Mesenchymal stem cell (in vitro differentiated cells and primary cell): ENCODE measurements at regions not wholly inside any gene's neighbourhood (a gene's known extent, or its start where the extent isn't known, plus 50 kb on each side); places are given as distances from the start of the nearest gene placed in this dataset.

Experiments
- DNase-seq: peaks from one replicate; pipeline ENCODE4 v3.0.0-alpha.2; 2013
- H2AFZ ChIP-seq: one replicate; pipeline ENCODE4 v1.6.1; 2013; ENCODE audit warnings: low read depth, mild to moderate bottlenecking, control low read depth, inconsistent platforms, low read length, moderate library complexity
- H2AK5ac ChIP-seq: 2 replicates; pipeline ENCODE4 v1.6.1; 2013; ENCODE audit warnings: low read length, moderate library complexity, mild to moderate bottlenecking, inconsistent platforms; ENCODE audit not compliant: severe bottlenecking
- H2BK120ac ChIP-seq: one replicate; pipeline ENCODE4 v1.6.1; 2013; ENCODE audit warnings: low read depth, mild to moderate bottlenecking, inconsistent platforms, low read length, moderate library complexity
- H2BK12ac ChIP-seq, 2 experiments: one replicate each; pipeline ENCODE4 v1.6.1; 2013; ENCODE audit warnings: inconsistent platforms in 2 of 2, low read length in 2 of 2, mild to moderate bottlenecking in 2 of 2, moderate library complexity in 2 of 2, control low read depth in 1 of 2
- H2BK15ac ChIP-seq: one replicate; pipeline ENCODE4 v1.6.1; 2013; ENCODE audit warnings: mild to moderate bottlenecking, low read depth, inconsistent platforms; ENCODE audit not compliant: poor library complexity, severe bottlenecking
- H2BK5ac ChIP-seq: 2 replicates; pipeline ENCODE4 v1.6.1; 2013; ENCODE audit warnings: low read depth, mild to moderate bottlenecking, low read length, control low read depth, inconsistent platforms; ENCODE audit not compliant: poor library complexity, severe bottlenecking
- H3K14ac ChIP-seq, 2 experiments: one replicate each; pipeline ENCODE4 v1.6.1; 2013; ENCODE audit warnings: inconsistent platforms in 2 of 2, low read length in 2 of 2, control low read depth in 1 of 2, mild to moderate bottlenecking in 1 of 2, moderate library complexity in 1 of 2
- H3K18ac ChIP-seq, 2 experiments: one replicate each; pipeline ENCODE4 v1.6.1; 2013; ENCODE audit warnings: inconsistent platforms in 2 of 2, low read length in 2 of 2, control low read depth in 1 of 2, low read depth in 1 of 2, mild to moderate bottlenecking in 1 of 2
- H3K23ac ChIP-seq, 2 experiments: one replicate each; pipeline ENCODE4 v1.6.1; 2013; ENCODE audit warnings: inconsistent platforms in 2 of 2, low read length in 2 of 2, mild to moderate bottlenecking in 2 of 2, moderate library complexity in 2 of 2, control low read depth in 1 of 2
- H3K27ac ChIP-seq: 2 replicates; pipeline ENCODE4 v1.5.1; 2013; ENCODE audit warnings: mild to moderate bottlenecking, moderate library complexity, low read length, control low read depth, inconsistent platforms; ENCODE audit not compliant: poor library complexity, severe bottlenecking
- H3K27me3 ChIP-seq, 2 experiments: 2 replicates each; pipeline versions ENCODE4 v1.6.1 to v1.7.0; 2013; ENCODE audit warnings: low read length in 2 of 2, mild to moderate bottlenecking in 2 of 2, moderate library complexity in 2 of 2, control low read depth in 1 of 2, inconsistent platforms in 1 of 2; ENCODE audit not compliant: control insufficient read depth in 1 of 2, insufficient read depth in 1 of 2
- H3K36me3 ChIP-seq, 2 experiments: 2 replicates each; pipeline versions ENCODE4 v1.6.1 to v1.7.0; 2013; ENCODE audit warnings: low read length in 2 of 2, control low read depth in 1 of 2, inconsistent platforms in 1 of 2, low read depth in 1 of 2, mild to moderate bottlenecking in 1 of 2; ENCODE audit not compliant: insufficient read depth in 2 of 2, control insufficient read depth in 1 of 2
- H3K4ac ChIP-seq, 2 experiments: one replicate each; pipeline ENCODE4 v1.6.1; 2013; ENCODE audit warnings: inconsistent platforms in 2 of 2, low read length in 2 of 2, mild to moderate bottlenecking in 2 of 2, moderate library complexity in 2 of 2, control low read depth in 1 of 2, low read depth in 1 of 2
- H3K4me1 ChIP-seq: 2 replicates; pipeline ENCODE4 v1.6.1; 2013; ENCODE audit warnings: low read depth, low read length, control low read depth; ENCODE audit not compliant: control insufficient read depth, insufficient read depth
- H3K4me2 ChIP-seq: 2 replicates; pipeline ENCODE4 v1.6.1; 2013; ENCODE audit warnings: low read length, mild to moderate bottlenecking, inconsistent platforms; ENCODE audit not compliant: poor library complexity, severe bottlenecking
- H3K4me3 ChIP-seq, 2 experiments: 2 replicates each; pipeline versions ENCODE4 v1.5.1 to v1.7.0; 2013; ENCODE audit warnings: low read length in 2 of 2, mild to moderate bottlenecking in 2 of 2, control low read depth in 1 of 2, low read depth in 1 of 2; ENCODE audit not compliant: insufficient read depth in 1 of 2
- H3K79me1 ChIP-seq: replicated peaks from 2 replicates; pipeline ENCODE4 v1.6.1; 2013; ENCODE audit warnings: mild to moderate bottlenecking, control low read depth, low read length, inconsistent platforms; ENCODE audit not compliant: poor library complexity, severe bottlenecking
- H3K9ac ChIP-seq: 2 replicates; pipeline ENCODE4 v1.7.0; 2013; ENCODE audit warnings: mild to moderate bottlenecking, low read length, moderate library complexity
- H3K9me3 ChIP-seq: 2 replicates; pipeline ENCODE4 v1.7.0; 2013; ENCODE audit warnings: mild to moderate bottlenecking, low read length; ENCODE audit not compliant: control insufficient read depth
- H4K8ac ChIP-seq: one replicate; pipeline ENCODE4 v1.6.1; 2013; ENCODE audit warnings: inconsistent platforms, mild to moderate bottlenecking, low read length, moderate library complexity
- H4K91ac ChIP-seq: one replicate; pipeline ENCODE4 v1.6.1; 2013; ENCODE audit warnings: mild to moderate bottlenecking, low read length, inconsistent platforms
- WGBS: methylation state at CpG from one replicate; pipeline ENCODE4 v1.1.7; 2013; ENCODE audit warnings: mixed read lengths; 5-methylcytosine and 5-hydroxymethylcytosine counted together

DNA sequence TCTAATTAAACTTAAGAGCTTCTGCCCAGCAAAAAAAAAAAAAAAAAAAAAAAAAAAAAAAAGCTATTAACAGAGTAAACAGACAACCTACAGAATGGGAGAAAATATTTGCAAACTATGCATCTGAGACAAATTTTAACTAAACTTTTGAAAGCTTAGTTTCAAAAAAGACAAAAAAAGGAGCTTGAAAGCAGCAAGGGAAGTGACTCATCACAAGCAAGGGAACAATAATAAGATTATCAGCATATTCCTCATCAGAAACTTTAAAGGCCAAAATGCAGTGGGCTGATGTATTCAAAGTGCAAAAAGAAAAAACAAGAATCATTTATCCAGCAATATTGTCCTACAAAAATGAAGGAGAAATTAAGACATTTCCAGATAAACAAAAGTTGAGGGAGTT lies 158.6 kb downstream of the RNF144B start:
- no peak overlapping the region for H4K8ac ChIP-seq
- no peak overlapping the region for H2BK12ac ChIP-seq
- H2BK15ac ChIP-seq, result no peak overlapping the region
- H2BK120ac ChIP-seq, result no peak overlapping the region
- H3K23ac ChIP-seq, result no peak overlapping the region
- H3K4me2 ChIP-seq, result no peak overlapping the region
- H2AFZ ChIP-seq, result no peak overlapping the region
- H3K79me1 ChIP-seq, result no peaks in the 10 kb centered on the region
- peaks cover 10% of the 10 kb centered on the region for H3K9me3 ChIP-seq
- no peaks in the 10 kb centered on the region for H3K27me3 ChIP-seq
- no peak overlapping the region for H3K18ac ChIP-seq
- no peak overlapping the region for H2AK5ac ChIP-seq
- no peak overlapping the region for H4K91ac ChIP-seq
- H3K4me1 ChIP-seq, result no peaks in the 10 kb centered on the region
- no peak for DNase-seq
- H3K14ac ChIP-seq, result no peak overlapping the region
- no peaks in the 10 kb centered on the region for H3K36me3 ChIP-seq
- no peak overlapping the region for H3K9ac ChIP-seq
- H3K27ac ChIP-seq, result no peak overlapping the region
- no peak overlapping the region for H3K4ac ChIP-seq
- H3K4me3 ChIP-seq, result no peak overlapping the region
- no peak overlapping the region for H2BK5ac ChIP-seq

DNA sequence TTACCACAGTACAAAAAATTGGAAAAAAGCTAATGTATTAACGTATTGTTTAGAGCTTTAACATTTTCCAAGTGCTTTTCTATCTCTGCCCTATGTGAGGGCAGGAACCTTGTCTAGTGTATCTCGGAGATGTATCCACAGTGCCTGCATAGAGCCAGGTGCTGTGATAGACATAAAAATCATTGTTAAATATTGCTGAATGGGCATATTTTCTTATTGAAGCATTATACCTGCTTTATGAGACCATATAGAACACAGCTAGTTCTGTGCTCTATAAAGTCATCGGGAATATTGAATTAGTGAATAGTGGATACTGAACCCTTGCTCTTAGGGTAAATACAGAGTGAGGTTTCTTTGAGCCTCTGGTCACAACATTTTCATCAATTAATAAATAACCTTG lies 163.0 kb downstream of the RNF144B start:
- Histone ChIP-seq H3K18ac (no peak overlapping the region), H3K79me1 (no peaks in the 10 kb centered on the region), H2AFZ (no peak overlapping the region), H3K4me3 (no peak overlapping the region), H3K27me3 (no peaks in the 10 kb centered on the region), H2BK5ac (no peak overlapping the region), H3K27ac (no peak overlapping the region), H3K9me3 (no peaks in the 10 kb centered on the region), H3K9ac (no peak overlapping the region), H2BK12ac (no peak overlapping the region), H2BK15ac (no peak overlapping the region), H2AK5ac (no peak overlapping the region), H3K23ac (no peak overlapping the region), H3K36me3 (no peaks in the 10 kb centered on the region), H2BK120ac (no peak overlapping the region), H3K4ac (no peak overlapping the region), H4K8ac (no peak overlapping the region), H3K14ac (no peak overlapping the region), H3K4me2 (no peak overlapping the region), H4K91ac (no peak overlapping the region), H3K4me1 (no peaks in the 10 kb centered on the region)
- WGBS, result 71% methylated on average over 1 of the region's 3 CpGs
- DNase-seq, result no peak

DNA sequence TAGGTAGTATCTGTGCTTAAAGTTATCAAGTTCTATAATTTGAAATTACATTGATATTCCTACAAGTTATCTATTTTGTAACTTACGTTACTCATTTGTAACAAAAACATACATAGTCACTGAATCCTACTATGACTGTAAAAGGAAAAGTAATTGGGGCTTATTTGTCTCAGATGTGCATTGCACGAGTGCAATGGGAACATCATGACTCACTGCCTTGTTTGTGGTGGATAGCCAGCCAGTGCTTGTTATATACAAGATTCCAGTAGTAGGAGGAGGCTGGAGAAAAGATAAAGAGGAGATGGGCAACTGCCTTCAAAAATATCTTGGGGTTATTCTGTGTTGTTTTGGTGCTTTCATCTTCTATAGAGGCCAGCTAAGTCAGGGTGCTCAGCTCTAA lies 164.1 kb downstream of the RNF144B start:
- no peak overlapping the region for H2AFZ ChIP-seq
- H3K4ac ChIP-seq, result no peak overlapping the region
- no peak overlapping the region for H3K18ac ChIP-seq
- H3K27ac ChIP-seq, result no peak overlapping the region
- no peak overlapping the region for H3K4me2 ChIP-seq
- H2BK120ac ChIP-seq, result no peak overlapping the region
- no peaks in the 10 kb centered on the region for H3K4me1 ChIP-seq
- H2BK12ac ChIP-seq, result no peak overlapping the region
- no peak overlapping the region for H4K91ac ChIP-seq
- DNase-seq, result peak; percentile 47
- no peaks in the 10 kb centered on the region for H3K79me1 ChIP-seq
- H3K9ac ChIP-seq, result peak overlapping the region; percentile 72
- no peaks in the 10 kb centered on the region for H3K9me3 ChIP-seq
- H3K14ac ChIP-seq, result no peak overlapping the region
- H2AK5ac ChIP-seq, result no peak overlapping the region
- H2BK15ac ChIP-seq, result no peak overlapping the region
- 39% methylated on average over 1 of the region's 2 CpGs for WGBS
- no peaks in the 10 kb centered on the region for H3K27me3 ChIP-seq
- H3K23ac ChIP-seq, result no peak overlapping the region
- H2BK5ac ChIP-seq, result no peak overlapping the region
- H3K4me3 ChIP-seq, result peak overlapping the region in 1 of 2 experiments; percentile 58
- no peak overlapping the region for H4K8ac ChIP-seq
- no peaks in the 10 kb centered on the region for H3K36me3 ChIP-seq

DNA sequence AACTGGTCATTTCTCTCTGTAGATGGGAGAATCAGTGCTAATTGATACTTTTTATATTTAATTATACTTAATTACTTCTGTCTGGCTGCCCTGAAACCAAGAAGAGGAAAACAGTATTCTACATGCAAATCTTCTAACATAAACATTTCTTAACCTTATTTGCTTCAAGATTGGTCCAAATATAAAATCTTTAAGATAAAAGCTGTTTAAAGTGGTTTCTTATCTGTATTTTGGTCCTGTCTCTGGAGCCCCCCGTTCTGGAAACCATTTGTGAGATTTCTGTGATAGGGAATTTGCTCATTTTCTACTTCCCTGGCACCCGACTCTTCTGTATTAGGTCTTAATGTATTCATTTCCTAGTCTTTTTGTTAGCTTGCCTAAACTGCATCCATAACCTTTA lies 168.6 kb downstream of the RNF144B start:
- no peak overlapping the region for H2BK15ac ChIP-seq
- no peak overlapping the region for H2AK5ac ChIP-seq
- H4K8ac ChIP-seq, result no peak overlapping the region
- no peak overlapping the region for H3K4me3 ChIP-seq
- H2AFZ ChIP-seq, result no peak overlapping the region
- no peak overlapping the region for H2BK5ac ChIP-seq
- no peak overlapping the region for H3K14ac ChIP-seq
- H3K27me3 ChIP-seq, result no peaks in the 10 kb centered on the region
- DNase-seq, result no peak
- no peaks in the 10 kb centered on the region for H3K79me1 ChIP-seq
- no peak overlapping the region for H3K9ac ChIP-seq
- 76% methylated on average over 1 of the region's 2 CpGs for WGBS
- no peaks in the 10 kb centered on the region for H3K36me3 ChIP-seq
- no peak overlapping the region for H3K23ac ChIP-seq
- no peak overlapping the region for H4K91ac ChIP-seq
- no peak overlapping the region for H2BK12ac ChIP-seq
- no peaks in the 10 kb centered on the region for H3K9me3 ChIP-seq
- H3K27ac ChIP-seq, result no peak overlapping the region
- H3K18ac ChIP-seq, result no peak overlapping the region
- no peaks in the 10 kb centered on the region for H3K4me1 ChIP-seq
- H3K4ac ChIP-seq, result no peak overlapping the region
- H3K4me2 ChIP-seq, result no peak overlapping the region
- H2BK120ac ChIP-seq, result no peak overlapping the region
